OCI-LY7 (cell line): ENCODE measurements at regions not wholly inside any gene's neighbourhood (a gene's known extent, or its start where the extent isn't known, plus 50 kb on each side); places are given as distances from the start of the nearest gene placed in this dataset.

Source experiments
- EZH2phosphoT487 ChIP-seq: fragments of 200-600 bp; sonication (generic); IDR thresholded peaks from 2 replicates; pipeline ENCODE4 v1.6.1; 2018; ENCODE audit warnings: low read depth, borderline replicate concordance, mild to moderate bottlenecking, mixed run types, antibody characterized with exemption, low read length, moderate library complexity, mixed read lengths
- TF ChIP-seq, protein P1 (sequence below): fragments of 200-600 bp; sonication (generic); conservative IDR thresholded peaks from 2 replicates; pipeline ENCODE4 v1.5.1; 2014; ENCODE audit warnings: mild to moderate bottlenecking, antibody characterized with exemption, low read length, moderate library complexity, mixed read lengths

DNA sequence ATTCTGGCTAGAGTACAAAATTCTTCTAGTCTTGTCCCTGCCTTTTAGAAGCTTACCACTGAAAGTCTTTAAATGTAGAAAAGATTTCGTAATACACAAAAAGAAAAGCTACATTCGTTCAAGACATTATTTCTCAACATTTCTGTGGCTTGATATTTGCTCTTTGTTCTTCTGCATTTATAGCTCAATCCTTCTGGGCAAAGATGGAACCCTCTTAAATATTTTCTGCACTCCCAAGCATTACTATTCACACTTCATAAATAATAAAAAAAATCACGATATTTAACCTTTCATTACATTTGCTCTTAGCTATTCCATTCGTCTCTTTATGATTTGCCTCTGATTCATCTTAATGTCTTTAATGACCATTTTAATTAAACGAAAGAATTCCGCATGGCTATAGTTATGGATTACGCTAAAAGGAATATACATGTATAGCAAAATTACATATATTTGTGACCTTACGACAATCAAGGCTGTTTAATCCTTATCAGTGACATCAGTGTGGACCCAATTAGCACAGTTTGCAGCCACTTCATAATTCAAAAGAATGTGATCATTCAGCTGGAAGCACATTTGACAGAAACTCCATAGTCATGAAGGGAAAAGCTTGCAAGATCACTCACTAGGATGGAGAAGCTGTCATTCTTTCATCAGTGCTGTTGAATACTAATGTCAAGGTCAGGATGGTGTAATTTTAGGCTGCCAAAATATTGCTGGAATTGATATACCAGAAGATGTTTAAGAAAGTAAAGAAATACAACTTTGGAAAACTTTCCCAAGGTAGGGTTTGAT lies 1075.0 kb upstream of the TENM3 start:
- no peak for TF ChIP-seq EZH2phosphoT487
- TF ChIP-seq, protein P1, sequence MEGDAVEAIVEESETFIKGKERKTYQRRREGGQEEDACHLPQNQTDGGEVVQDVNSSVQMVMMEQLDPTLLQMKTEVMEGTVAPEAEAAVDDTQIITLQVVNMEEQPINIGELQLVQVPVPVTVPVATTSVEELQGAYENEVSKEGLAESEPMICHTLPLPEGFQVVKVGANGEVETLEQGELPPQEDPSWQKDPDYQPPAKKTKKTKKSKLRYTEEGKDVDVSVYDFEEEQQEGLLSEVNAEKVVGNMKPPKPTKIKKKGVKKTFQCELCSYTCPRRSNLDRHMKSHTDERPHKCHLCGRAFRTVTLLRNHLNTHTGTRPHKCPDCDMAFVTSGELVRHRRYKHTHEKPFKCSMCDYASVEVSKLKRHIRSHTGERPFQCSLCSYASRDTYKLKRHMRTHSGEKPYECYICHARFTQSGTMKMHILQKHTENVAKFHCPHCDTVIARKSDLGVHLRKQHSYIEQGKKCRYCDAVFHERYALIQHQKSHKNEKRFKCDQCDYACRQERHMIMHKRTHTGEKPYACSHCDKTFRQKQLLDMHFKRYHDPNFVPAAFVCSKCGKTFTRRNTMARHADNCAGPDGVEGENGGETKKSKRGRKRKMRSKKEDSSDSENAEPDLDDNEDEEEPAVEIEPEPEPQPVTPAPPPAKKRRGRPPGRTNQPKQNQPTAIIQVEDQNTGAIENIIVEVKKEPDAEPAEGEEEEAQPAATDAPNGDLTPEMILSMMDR = no peak
